Thymus (tissue), 11 donors: ENCODE measurements at regions not wholly inside any gene's neighbourhood (a gene's known extent, or its start where the extent isn't known, plus 50 kb on each side); places are given as distances from the start of the nearest gene placed in this dataset.
A peak's percentile ranks its signal among the peaks of the same experiment; 100 is the strongest.

Source experiments
- DNase-seq, 9 donors: peaks; one replicate each; pipeline ENCODE4 v3.0.0-alpha.2; 2013; ENCODE audit warnings: low spot score in 9 of 9, low read depth in 6 of 9, missing footprints in 1 of 9
- H3K27ac ChIP-seq, 2 donors: one replicate each; pipeline ENCODE4 v1.5.1; 2013; ENCODE audit warnings: control low read depth in 1 of 2, low read depth in 1 of 2, low read length in 1 of 2, mild to moderate bottlenecking in 1 of 2, moderate library complexity in 1 of 2
- H3K27me3 ChIP-seq, 2 donors: one replicate each; pipeline ENCODE4 v1.5.1; 2013; ENCODE audit warnings: low read length in 1 of 2; ENCODE audit not compliant: control insufficient read depth in 2 of 2, insufficient read depth in 1 of 2
- H3K36me3 ChIP-seq, 2 donors: one replicate each; pipeline ENCODE4 v1.5.1; 2013; ENCODE audit warnings: low read length in 1 of 2, mild to moderate bottlenecking in 1 of 2, moderate library complexity in 1 of 2; ENCODE audit not compliant: control insufficient read depth in 2 of 2, insufficient read depth in 2 of 2
- H3K4me1 ChIP-seq, 2 donors: one replicate each; pipeline ENCODE4 v1.5.1; 2013; ENCODE audit warnings: low read length in 2 of 2; ENCODE audit not compliant: control insufficient read depth in 2 of 2, insufficient read depth in 2 of 2
- H3K4me3 ChIP-seq, 2 donors: one replicate each; pipeline ENCODE4 v1.5.1; 2013; ENCODE audit warnings: low read length in 2 of 2, control low read depth in 1 of 2, mild to moderate bottlenecking in 1 of 2
- H3K9me3 ChIP-seq, 2 donors: one replicate each; pipeline ENCODE4 v1.5.1; 2013; ENCODE audit warnings: low read length in 1 of 2, mild to moderate bottlenecking in 1 of 2; ENCODE audit not compliant: control insufficient read depth in 2 of 2, insufficient read depth in 1 of 2
- WGBS: extraction: QIAGEN DNeasy Blood & Tissue Kit; methylation state at CpG from one replicate; pipeline ENCODE4 v1.1.7; 2013; 5-methylcytosine and 5-hydroxymethylcytosine counted together
- donor health status: healthy.

DNA sequence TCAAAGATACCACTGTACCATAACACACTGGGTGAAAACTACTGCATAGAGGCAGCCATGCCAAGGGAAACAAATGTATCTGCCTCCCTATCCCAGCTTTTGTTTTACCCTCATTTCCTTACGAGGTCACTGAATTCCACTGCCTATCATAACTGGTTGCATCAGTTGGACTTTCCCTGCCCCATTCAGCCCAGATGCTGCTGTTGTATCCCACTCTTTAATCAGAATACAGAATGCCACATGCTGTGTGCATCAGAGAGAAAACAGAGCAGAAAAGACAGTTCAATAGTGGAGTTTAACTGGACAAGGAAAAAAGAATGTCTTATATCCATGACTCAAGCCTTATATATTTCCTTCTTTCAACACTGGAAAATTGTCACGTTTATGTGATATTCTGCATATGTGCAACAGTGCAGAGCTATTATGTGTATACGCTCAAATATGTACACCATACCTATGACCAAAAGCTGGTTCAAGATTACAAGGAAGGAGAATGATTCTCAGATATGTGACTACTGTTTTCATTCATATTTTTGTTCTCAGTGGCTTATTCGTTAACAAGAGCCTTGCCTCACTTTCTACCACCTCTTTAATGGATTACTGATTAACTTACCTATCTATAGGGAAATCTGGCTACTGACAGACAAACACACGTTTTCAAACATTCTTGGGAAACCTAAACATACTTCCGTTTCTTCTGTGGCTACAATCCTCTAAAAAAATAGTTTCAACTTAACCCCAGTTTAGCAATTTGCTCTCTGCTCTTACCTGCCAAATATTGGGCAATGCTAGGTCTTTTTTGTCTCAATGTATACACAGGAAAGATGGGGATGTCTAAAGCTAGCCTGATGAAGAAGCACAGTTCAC is 378.9 kb downstream of the SMARCA1 start:
- no peaks in the 10 kb centered on the region for H3K4me1 ChIP-seq
- DNase-seq: no peak

DNA sequence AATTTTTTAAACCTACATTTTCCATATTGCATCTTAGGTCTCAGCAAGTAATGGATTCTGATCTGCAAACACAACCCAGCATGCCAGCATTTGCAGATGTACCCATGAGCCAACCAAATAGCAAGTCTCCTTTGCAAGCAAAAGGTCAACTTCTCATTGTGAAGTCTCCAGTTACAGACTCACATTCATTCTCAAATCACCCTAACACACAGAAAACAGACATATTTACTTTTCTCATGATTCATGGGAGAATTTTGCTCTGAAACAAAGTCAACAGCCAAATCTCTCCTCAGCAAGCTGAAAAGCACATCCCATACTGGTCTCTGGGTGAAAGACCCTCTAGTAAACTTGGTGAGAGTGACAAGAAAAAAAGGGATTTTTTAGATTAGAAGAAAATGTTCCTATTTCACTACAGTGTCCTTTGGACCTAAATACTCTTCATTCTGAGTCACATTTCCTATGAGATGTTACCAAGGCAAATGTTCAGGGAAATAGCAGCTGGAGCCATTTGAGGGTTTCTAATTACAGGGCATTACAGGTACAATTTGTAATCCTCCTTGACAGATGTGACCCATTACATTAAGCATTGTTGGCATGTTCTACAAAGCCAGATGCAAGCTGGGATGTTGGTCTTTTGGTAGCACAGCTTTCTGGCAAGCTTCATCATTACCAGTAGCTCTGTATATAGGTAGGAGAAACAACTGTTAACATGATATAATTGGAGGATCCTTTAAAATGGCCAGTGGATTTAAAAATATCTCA is 383.3 kb downstream of the SMARCA1 start:
- Histone ChIP-seq H3K27me3 (no peaks in the 10 kb centered on the region), H3K9me3 (no peaks in the 10 kb centered on the region), H3K4me1 (no peaks in the 10 kb centered on the region), H3K36me3 (no peaks in the 10 kb centered on the region), H3K27ac (no peak overlapping the region), H3K4me3 (no peak overlapping the region)
- no peak for DNase-seq

More for the DNA sequence above, 378.9 kb downstream of the SMARCA1 start:
- no peak overlapping the region for H3K4me3 ChIP-seq
- no peaks in the 10 kb centered on the region for H3K36me3 ChIP-seq
- no peaks in the 10 kb centered on the region for H3K27me3 ChIP-seq
- no peaks in the 10 kb centered on the region for H3K9me3 ChIP-seq
- H3K27ac ChIP-seq: no peak overlapping the region
- WGBS: 75% methylated on average over 6 of the region's 6 CpGs

DNA sequence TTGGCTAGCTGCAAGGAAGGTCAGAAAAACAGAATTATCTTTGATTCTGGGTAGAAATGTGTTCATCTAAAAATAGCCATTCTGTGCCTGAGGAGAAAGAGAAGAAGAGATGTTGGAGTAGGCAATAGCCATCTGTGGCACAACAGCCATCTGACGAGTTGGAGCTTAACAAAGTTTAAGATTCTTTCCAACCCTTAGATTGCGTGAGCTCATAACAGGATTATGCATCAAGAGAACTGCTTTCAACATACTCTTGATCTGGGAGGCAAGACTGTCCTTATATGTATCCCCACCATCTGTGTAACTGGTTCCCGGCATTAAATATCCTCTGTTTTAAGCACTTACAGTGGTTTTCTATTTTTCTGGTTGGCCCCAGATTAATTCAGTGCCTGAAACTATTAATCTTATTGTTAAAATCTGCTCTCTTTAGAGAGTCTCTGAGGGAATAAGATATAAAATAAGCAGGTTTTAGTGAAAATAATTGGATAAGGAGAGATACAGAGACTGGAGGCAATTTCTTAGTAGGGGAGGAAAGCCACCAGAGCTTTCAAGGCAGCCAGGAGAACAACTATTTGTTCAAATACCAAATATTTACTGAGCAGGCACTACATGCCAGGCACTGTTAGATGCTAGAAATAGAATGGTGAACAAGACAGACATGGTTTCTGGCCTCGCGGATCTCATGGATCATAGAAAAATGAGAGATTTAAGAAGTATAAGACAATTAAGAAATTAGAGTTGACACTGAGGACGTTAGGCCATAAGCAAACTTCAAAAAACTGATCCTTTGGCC is 398.0 kb downstream of the SMARCA1 start:
- WGBS: 75% methylated on average over 6 of the region's 6 CpGs
- H3K27ac ChIP-seq: no peak overlapping the region
- H3K9me3 ChIP-seq: no peaks in the 10 kb centered on the region
- H3K4me3 ChIP-seq: no peak overlapping the region
- H3K27me3 ChIP-seq: no peaks in the 10 kb centered on the region
- no peaks in the 10 kb centered on the region for H3K36me3 ChIP-seq
- H3K4me1 ChIP-seq: no peaks in the 10 kb centered on the region
- no peak for DNase-seq

DNA sequence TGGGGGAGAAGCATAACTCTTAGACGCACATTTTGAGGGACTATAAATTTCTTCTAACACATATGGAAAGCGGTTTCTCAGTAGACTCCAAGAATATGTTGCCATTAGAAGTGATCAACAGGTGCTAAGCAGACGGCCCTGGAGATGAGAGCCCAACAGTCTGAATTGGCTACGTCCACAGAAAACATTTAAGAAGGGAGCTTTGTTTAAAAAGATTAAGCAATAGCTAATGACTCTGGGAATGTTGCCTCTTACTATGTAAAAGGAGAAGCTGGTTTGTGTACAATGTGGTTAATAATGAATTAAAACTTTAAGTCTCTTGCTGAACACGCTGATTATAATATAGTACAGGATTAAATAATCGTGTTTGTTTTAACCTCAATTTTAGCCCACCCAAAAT is 399.5 kb downstream of the SMARCA1 start:
- no peaks in the 10 kb centered on the region for H3K27me3 ChIP-seq
- H3K9me3 ChIP-seq: no peaks in the 10 kb centered on the region
- no peak overlapping the region for H3K4me3 ChIP-seq
- WGBS: 96% methylated on average over 6 of the region's 6 CpGs
- H3K36me3 ChIP-seq: no peaks in the 10 kb centered on the region
- DNase-seq: no peak
- no peak overlapping the region for H3K27ac ChIP-seq
- H3K4me1 ChIP-seq: no peaks in the 10 kb centered on the region

DNA sequence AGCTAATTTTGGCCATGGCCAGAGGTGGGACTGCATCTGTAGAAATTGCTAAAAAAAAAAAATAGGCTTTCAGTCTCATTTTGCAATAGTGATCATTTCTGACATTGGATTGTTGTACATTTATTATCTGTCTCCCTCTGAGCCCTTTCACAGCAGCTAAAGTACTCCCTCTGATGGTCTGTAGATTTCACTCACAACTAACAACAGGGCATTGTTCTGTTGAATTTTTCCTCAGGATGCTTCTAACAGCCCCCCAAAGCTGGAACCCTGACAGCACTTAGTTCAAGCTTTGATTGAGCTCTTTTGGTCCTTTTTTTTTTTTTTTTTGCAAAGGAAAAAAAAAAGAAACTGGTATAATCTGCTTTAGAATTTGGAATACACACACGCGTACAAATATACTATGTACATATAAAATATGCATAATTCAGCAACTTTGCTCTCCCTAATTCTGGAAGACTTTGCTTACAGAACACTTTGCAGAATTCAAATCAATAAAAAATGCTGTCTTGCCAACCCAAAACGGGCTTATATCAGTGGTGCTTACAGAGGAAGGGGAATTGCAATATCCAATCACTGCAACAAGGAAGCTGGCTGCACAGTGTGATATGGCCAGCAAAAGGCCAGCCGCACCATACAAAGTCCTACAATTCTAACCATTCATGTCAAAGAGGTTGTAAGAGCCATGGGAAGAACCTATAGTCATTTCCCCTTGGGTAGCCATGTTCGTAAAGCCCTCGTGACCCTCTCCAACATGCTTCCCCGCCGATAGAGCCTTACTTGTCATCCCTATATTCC is 406.4 kb downstream of the SMARCA1 start:
- Histone ChIP-seq H3K27ac (no peak overlapping the region), H3K36me3 (no peaks in the 10 kb centered on the region), H3K27me3 (no peaks in the 10 kb centered on the region), H3K4me1 (no peaks in the 10 kb centered on the region), H3K9me3 (no peaks in the 10 kb centered on the region), H3K4me3 (no peak overlapping the region)
- no peak for DNase-seq
- 92% methylated on average over 8 of the region's 8 CpGs for WGBS

DNA sequence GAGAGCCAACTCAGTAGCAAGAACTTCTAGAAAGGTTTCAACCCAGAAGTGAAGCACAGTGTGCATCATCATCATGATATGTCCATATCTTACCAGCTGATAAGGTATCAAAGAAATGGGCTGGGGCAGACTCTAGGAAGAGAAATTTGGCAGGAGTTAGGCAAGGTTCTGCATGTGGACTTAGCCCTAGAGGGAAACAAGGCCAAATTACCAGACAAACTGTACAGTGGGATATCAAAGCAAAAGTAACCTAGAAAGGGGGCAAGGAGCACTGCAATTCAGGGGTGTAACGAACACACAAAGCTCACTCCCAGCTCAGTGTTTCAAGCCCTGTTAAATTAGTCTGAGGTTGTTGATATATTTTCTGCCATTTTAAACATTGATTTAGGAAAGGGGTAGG is 407.4 kb downstream of the SMARCA1 start:
- H3K36me3 ChIP-seq: no peaks in the 10 kb centered on the region
- DNase-seq: no peak
- H3K4me1 ChIP-seq: no peaks in the 10 kb centered on the region
- H3K9me3 ChIP-seq: no peaks in the 10 kb centered on the region
- H3K4me3 ChIP-seq: no peak overlapping the region
- 86% methylated on average over 1 of the region's 1 CpG for WGBS
- H3K27ac ChIP-seq: no peak overlapping the region
- no peaks in the 10 kb centered on the region for H3K27me3 ChIP-seq

DNA sequence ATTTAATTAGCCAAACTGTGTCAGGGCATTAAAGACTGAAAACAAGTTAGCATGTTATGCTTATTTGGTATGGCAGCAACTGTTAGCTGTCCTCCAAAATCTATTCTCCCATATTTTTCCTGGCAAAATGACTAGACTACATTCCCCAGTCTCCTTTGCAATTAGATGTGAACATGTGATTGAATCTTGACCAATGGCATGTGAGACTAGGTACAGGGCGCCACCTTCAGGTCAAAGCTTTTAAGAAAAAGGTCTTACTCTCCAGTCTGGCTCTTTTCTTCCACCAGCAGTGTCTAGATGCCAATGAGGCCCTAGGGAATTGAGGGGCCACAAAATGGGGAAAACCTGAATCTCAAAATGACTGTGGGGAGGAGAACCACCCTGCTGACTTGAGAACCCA is 408.2 kb downstream of the SMARCA1 start:
- Histone ChIP-seq H3K27ac (no peak overlapping the region), H3K4me1 (no peaks in the 10 kb centered on the region), H3K4me3 (no peak overlapping the region), H3K9me3 (no peaks in the 10 kb centered on the region), H3K27me3 (no peaks in the 10 kb centered on the region), H3K36me3 (no peaks in the 10 kb centered on the region)
- DNase-seq: peak in 3 of 9 donors; percentile 0 to 22 (median 8)
- 59% methylated on average over 1 of the region's 1 CpG for WGBS

DNA sequence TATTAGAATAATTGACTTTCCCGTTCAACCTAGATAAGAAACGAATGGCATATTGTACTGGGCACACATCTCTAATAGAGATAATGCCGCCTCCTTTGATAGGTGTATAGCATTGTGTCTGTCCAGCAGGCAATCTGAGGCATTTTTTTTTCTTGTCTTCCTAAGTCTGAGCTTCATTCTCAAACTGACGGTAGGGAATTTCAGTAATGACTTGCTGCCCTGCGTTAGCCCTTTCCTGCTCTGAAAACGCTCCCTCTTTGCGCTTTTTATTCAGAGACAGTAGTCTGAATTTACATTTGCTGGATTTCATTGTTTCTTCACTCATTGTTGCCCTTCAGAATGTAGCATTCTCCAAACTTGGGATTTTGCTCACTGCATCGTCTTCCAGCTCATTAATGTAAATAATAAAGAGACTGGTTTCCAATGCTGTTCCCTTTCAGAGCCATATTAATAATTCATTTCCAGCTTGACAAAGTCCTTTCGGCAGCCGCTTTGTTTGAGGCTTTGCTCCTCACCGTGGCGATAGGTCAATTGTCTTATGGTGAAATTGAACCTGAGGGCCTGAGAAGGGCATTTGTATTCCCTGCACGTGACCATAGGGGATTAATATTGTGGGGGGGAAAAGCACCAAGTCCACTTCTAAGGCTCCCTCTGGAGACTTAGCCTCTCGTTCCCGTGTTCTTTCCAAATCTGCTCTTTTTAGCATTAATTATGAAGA is 412.1 kb downstream of the SMARCA1 start:
- WGBS: 94% methylated on average over 15 of the region's 15 CpGs
- no peak for DNase-seq
- no peaks in the 10 kb centered on the region for H3K36me3 ChIP-seq
- H3K9me3 ChIP-seq: no peaks in the 10 kb centered on the region
- H3K27ac ChIP-seq: no peak overlapping the region
- H3K27me3 ChIP-seq: no peaks in the 10 kb centered on the region
- no peaks in the 10 kb centered on the region for H3K4me1 ChIP-seq
- no peak overlapping the region for H3K4me3 ChIP-seq
